HG03571 (cell line): ENCODE measurements at regions not wholly inside any gene's neighbourhood (a gene's known extent, or its start where the extent isn't known, plus 50 kb on each side); places are given as distances from the start of the nearest gene placed in this dataset.

Source experiments
- ATAC-seq: cut with Tn5 transposase; IDR thresholded peaks from one replicate; pipeline ENCODE4 v1.9.1; 2021; ENCODE audit not compliant: unreplicated experiment

DNA sequence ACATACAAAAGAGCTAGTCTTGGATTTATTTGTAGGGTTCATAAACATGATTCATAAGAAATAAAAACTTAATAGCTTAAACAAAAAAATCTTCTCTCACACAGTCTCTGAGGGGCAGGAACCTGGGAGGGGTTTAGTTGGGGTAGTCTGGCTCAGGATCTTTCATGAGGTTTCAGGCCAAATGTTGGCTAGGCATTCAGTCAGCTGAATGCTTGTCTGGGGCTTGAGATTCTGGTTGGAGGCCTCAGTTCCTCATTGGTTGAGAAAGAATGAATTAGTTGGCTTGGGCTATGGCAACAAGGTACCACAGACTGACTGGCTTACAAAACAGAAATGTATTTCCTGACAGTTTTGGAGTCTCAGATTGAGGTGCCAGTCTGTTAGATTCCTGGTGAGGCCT, 74.3 kb downstream of the ANKRD7 start:
- no peak for ATAC-seq

DNA sequence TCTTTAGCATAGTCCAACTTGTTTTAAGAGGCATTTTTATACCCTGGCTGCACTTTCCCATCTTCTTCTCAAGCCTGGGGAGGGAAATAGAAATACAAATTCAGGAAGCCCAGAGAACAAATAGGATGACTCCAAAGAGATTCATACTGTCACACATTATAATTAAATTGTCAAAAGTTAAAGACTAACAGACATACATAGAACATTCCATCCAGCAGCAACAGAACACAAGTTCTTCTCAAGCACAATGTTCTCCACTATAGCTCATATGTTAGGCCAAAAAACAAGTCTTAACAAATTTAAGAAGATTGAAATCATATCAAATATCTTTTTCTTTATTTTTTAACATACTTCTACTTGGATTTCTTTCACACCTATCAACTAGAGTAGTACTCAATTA, 75.7 kb downstream of the ANKRD7 start:
- no peak for ATAC-seq

DNA sequence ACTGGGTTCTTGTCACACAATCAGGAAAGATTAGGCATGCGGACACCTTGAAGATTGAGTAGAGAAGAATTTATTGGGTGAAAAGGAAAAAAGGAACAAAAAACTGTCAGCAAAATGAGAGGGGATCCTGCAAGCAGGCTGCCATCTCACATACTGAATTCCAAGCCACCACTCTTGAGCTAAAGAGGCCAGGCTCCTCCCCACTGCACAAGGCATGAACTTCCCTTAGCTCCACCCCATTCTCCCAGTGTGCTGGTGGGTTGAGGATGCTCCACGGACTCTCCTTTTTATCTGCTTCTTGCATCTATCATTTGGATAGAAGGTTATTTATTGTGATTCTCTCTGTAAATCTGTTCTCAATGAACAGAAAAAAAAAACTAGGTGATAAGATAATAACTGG, 79.6 kb downstream of the ANKRD7 start:
- ATAC-seq = no peak

DNA sequence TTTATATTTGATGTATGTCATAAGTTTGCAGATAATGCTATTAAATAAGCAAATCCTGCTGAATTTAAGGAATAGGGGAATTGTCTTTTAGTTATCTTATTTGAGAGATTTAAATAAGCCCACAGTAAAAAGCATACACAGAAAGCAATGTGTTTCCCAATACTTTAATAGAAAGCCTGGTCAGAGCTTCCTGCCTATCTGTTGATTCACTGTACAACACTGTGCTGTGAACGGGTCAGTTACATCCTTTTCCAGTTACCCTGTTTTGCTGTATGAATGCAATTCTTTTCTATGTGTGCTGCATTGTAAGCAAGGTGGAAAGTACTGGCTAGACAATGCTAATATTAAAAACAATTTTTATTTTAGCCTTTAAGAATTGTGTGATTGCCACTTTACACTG, 81.2 kb downstream of the ANKRD7 start:
- no peak for ATAC-seq

DNA sequence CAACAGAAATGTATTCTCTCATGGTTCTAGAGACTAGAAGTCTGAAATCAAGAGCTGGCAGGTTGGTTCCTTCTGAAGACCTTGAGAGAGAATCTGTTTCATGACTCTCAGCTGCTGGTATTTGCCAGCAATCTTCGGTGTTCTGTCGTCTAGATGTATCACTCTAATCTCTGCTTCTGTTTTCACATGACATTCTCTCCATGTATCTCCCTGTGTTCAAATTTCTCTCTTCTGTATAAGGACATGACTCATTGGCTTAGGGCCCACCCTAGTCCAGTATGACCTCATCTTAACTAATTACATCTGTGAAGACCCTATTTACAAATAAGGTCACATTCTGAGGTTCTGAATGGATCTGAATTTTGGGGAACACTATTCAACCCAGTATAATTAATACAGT, 82.3 kb downstream of the ANKRD7 start:
- no peak for ATAC-seq

DNA sequence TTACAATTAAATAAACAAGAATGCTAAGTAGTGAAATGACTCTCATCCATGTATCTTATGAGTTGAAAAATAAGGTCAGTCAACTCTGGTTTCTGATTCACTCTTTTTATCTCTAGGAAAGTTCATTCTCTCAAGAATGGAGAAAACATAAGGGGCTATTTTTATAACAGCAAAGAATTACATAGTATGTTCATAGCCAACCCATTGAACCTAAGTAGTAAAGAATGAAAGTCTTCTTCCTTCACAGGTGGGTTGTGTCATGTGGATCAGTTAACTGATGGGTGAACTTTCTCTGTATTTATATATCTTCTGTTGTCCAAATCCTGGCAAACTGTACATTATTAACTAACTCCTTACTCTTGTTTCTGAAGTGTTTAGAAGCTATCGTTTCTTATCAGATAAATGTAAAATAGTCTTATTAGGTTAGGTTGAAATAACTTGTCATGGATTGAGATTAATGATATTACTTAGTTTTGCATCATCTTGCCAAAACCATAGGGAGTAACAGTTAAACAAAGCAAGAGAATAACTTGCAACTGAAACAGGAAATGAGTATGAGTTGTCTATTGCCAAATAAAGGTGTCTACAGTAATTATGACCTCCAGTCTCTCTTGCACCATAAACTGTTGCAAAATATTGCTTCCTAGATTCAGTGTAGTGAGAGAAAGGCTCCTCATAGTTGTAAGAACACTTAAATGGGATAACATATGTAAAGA, 86.8 kb downstream of the ANKRD7 start:
- peak; percentile 72 for ATAC-seq

DNA sequence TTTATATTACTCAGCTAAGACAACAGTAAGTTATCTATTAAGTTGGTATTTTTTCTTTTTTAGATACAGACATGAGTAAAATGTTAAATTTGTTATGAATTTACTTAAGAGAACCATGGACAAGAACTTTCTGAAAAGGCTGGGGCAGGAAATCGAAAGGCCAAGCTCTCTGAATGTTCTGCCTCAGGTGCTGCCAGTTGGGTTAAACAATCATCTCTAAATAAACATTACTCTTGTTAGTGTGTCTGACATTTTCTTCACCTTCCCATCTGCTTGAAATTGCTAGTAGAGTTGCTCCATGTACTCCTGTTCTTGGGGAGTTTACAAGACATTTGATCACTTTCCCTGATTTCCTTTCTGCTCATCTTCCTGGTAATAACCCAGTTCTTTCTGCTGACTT, 87.5 kb downstream of the ANKRD7 start:
- peak; percentile 68 for ATAC-seq

DNA sequence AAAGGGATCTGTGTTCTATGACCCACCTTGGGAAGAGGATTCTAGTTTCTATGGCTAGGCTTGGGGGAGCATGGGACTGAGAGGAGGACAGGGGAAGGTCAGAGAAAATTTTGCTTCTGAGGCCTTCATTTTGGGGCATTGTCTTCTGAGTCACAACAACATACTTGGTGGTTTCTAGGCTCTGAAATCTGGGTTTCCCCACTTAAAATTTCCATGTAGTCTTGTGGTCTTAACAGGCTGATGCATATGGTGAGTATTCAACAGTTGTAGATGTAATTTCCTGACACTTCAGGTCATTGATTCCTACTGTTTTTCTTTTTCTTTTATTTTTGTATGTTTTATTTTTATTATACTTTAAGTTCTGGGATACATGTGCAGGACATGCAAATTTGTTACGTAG, 88.5 kb downstream of the ANKRD7 start:
- peak; percentile 40 for ATAC-seq

DNA sequence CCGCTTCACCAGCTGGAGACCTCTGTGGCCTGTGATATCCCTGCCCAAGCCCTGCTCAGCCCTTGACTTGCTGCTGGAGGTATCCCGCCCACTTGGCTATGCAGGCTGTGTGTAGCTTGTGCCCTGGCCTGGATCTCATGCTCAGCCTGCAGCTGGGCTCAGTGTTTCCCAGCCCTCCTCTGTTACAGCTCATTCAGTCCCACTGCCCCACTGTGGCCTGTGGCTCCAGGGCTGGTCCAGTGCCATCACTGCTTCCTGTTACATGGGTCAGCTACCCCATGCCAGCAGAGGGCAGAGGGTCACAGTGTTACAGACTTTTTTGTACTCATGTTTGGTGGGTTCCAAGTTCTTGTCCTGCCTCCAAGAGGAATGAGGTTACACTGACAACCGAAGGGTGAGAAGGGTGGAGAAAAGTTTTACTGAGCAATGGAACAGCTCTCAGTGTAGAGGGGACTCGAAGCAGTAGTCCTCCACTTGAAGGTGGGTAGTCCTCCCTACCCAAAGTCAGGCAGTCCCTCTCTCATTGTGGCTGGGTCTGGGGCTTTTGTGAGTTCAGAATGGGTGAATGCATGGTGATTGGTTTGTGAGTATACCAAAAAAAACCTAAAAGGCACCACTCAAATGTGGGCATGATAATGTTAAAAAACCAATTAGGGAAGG, 100.4 kb downstream of the ANKRD7 start:
- ATAC-seq = no peak

DNA sequence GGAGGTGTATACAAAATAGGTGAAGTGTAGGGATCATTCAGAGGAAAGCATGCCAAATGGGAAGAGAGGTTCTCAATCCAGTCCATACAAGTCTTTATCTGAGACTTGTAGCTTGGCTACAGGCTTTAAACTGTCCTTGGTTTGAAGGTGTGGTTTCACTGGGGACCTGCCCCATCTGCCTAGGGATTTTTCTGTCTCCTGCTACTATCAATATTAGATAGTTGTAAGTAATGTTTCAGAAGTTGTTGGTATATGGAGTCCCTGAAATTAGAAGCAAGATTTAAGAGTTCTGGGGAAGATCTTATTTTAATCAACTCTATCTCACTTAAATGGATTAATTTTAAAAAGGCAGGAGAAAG, 100.9 kb downstream of the ANKRD7 start:
- no peak for ATAC-seq

DNA sequence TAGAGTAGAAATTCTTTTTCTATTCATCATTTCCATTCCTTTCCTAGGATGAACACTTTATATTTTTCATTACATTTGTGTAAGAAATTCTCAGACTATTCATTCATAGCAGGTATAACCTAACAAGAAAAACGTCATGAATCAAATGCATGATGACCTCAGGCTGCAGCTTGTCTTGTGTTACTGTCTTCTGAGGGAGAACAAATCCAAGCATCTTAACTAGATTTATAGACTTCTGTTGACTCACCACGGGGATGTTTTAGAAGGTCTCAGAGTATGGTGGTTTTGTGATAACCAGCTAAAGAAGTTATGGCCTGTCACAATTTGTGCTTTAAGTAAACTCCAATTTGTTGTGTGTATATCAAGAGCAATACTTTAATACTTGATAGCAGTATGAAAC, 102.7 kb downstream of the ANKRD7 start:
- ATAC-seq = no peak

DNA sequence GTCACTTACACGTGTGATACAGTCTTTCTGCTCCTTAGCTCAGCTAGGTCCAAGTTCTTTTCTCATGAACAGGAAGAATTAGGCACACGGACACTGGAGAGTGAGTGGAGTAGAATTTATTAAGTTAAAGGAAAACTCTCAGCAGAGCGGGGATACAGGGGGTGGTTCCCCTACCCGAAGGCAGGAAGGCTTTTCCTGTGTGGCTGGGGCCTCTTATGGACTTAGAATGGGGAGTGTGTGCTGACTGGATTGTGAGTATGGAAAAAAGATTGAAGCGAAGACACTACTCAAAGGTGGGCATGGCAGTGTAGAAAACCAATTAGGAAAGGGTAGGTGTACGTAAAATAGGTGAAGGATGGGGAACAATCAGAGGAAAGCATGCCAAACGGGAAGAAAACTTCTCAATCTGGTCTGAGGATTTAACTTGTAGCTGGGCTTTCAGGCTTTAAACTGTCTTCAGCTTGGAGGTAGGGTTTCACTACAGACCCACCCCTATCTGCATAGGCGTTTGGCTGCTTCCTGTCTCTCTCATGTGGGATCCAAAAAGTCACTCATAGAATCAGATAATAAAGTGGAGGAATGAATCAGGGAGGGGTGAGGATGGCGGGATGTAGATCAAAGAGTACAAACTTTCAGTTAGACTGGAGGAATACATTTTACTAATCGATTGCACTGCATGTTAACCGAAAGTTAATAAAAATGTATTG, 104.2 kb downstream of the ANKRD7 start:
- ATAC-seq = no peak

DNA sequence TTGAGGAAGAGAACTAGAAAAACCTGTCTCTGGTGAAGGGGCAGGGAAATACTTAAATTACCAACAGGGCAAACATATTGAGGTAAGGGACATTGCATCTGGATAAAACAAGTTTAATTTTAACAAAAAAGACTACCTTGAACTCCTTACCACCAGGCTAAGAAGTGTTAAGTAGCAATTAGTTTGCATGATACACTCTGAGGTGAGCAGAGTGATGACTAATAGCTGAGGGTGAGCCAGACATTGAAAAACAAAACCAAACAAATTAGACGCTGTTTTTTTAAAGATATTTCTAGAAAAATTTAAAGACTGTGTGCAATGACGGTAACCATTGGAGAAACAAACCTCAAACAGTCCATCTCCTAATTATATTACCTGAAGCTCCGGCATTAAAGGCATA, 105.9 kb downstream of the ANKRD7 start:
- ATAC-seq = no peak

DNA sequence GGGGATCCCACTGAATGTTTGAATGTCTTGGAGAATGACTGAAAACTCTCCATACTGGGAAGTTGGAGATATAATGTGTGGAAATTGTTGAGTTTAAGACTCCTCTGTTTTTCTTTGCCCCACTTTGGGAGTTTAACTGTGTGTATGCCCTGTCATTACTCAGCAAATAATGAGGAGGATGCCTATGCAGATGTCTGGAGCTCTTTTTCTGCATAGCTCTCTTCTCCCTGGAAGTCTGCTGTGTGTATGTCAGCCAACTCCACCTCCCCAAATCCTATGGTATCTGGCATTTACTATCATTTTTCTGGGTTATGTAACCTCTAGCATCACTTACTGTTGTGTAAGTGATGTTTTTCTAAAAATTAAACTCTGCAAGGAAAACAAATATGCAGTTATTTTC, 122.2 kb downstream of the ANKRD7 start:
- ATAC-seq = no peak

DNA sequence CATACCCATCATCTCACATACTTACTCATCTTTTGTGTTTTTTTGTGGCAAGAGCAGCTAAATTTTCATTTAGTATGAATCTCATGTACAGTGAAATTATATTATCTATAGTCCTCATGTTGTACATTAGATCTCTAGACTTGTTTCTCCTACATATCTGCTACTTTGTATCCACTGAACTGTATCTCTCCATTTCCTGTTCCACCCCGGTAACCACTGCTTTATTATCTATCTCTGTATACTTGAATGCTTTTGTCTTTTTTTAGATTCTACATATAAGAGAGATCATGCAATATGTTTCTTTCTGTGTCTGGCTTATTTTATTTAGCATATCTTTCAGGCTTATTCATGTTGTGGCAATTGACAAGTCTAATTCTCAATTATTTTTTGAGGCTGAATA, 125.1 kb downstream of the ANKRD7 start:
- ATAC-seq = no peak

DNA sequence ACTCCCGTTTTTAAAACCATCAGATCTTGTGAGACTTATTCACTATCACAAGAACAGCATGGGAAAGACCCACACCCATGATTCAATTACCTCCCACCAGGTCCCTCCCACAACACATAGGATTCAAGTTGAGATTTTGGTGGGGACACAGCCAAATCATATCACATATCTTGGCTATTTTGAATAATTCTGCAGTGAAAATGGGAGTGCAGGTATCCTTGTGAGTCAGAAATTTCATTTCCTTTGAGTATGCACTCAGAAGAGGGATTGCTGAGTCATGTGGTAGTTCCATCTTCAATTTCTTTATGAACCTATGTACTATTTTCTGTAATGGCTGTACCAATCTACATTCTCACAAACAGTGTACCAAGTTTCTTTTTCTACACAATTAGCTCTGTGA, 125.8 kb downstream of the ANKRD7 start:
- ATAC-seq = no peak

DNA sequence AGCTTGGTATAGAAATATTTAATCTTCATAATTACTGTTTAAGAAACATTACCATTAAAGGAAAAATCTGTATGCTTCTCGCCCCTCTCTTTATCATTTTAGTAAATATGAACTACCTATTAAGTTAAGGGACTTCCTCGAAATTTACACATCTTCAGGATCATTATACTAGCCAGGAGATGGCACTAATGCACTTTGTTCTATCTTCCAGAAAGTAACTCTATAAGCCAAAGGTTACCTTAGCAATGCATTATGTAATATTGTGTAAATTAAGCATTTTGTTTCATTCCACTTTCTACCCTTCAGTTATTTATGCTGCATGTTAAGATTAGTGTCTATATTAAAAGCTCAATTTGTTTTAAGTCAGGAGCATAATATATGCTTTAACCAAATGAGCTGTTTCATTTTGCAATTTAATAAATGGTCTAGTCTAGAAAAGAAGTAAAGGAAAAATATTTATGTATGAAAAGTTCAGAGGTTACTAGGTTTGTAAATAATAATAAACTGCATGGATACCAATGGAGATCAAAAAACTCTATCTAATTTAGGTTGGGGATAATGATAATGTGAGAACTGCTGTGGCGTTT, 128.5 kb downstream of the ANKRD7 start:
- ATAC-seq = no peak

DNA sequence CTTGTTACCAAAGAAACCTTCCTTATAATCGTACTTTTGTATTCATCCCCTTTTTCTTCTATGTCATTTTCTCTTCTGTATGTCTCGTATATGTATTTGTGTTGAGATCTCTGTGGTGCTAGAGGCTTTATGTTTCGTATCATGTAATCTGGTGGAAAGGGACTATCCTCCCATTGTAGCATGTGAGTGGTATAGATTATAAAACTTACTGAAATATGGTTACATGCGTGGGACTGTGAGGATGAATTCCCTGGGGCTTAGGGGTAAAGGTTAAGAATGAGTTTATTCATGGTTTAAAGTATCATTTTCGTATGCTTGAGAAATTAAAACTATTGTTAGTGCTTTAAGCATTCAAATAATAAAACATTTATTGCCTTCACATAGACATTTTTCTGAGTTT, 141.9 kb downstream of the ANKRD7 start:
- no peak for ATAC-seq

DNA sequence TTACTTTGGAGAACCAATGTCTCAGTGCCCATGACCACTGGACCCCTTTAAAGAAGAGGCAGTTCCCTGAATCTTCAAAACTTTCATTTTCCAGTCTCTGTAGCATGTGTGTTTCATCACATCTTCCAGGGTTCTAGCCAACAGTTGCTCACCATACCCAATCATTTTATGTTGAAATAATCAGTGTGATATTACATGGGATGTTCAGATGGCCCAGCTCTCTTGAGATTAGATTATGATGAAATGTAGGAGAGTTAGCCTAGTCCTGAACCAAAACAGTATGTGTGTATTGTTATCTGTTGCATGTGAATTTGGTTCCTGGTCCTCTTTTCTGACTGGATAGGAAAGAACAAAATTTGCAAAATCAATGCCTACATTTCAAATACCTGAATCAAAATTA, 144.5 kb downstream of the ANKRD7 start:
- no peak for ATAC-seq

DNA sequence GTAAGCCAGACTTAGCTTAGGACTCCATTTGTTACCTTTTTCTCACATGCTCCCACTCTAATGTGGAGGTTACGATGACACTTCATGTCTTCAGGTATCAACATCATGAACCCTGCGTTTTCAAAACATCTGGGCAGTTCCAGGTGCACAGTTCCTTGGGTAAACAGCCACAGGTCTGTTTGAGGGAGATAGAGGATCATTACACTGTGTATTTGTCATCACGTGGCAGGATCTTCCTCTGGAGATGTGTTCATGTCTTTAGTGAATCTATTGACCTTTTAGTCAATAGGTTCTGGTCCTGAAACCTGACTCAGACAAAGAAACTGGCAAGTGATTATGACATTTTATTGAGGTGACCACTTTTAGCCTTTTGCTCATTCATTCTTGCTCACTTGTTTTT, 145.5 kb downstream of the ANKRD7 start:
- no peak for ATAC-seq

DNA sequence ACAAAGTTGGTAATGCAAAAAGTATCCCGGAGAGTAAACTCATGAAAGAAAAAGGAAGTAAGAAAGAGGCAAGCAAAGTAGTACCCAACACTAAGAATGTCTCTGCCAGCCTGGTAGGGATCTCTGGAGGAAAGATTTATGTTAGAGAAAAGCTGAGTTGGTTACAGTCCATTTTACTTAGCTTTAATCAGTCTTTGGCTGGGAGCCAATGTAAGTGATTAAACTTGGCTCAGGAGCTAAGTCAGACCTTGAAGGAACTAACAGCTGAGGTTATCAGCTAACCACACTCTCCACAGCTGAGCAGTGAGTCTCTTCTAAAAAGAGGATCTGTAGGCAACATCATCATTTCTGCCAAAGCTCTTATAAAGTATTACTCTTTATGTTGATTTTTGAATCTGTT, 148.0 kb downstream of the ANKRD7 start:
- no peak for ATAC-seq

DNA sequence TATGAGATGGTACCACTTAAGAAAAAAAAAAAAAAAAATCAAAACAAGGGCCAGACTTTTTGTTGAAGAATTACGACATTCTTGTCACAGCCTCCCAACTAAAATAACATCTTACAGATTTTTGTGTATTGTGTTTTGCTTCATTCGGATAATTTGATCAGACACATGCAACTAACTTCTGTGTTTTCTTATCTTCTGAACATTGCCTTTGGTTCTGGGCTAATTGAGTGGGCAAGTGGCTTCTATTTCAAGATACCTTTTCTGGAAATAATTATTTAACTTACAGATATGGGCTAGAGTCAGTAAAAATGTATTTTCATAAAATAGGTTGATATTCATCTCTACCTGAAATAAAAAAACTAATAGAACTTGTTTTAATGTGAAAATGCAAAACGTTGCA, 165.1 kb downstream of the ANKRD7 start:
- ATAC-seq = no peak
